ENCODE measurements at regions not wholly inside any gene's neighbourhood (a gene's known extent, or its start where the extent isn't known, plus 50 kb on each side); places are given as distances from the start of the nearest gene placed in this dataset.

DNA sequence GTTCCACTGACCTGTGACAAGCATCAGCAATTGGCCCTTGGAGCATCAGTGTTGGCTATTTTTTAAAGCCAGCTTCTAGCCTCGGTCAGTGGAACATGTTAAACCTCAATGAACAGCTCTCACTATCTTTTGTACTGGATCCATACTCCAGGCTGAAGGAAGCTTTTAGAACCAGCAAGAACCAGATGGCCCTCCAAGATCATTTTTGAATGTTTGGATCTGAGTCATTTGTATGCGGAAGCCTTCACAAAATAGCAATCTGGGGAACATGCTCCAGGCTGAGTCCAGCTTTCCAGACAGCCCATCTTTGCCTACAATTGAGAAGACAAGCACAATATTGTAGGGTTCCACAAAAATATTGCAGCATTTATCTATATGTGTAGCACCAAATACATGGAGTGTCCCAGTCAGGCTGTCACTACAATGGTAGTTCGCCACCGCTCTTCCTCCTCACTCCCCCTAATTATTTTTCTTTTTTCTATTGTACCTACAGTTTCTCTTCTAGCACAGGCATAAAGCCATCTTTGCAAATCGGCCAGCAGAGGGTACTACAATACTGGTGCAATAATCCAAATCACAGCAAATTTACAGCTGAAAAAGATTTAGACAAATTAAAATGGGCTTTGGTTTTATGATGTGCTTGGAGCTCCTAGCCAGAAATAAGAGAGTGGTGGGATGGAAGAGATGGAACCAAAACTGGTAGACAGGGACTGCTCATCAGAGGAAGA, 177.4 kb upstream of the BLID start:
- TF ChIP-seq, protein P1, sequence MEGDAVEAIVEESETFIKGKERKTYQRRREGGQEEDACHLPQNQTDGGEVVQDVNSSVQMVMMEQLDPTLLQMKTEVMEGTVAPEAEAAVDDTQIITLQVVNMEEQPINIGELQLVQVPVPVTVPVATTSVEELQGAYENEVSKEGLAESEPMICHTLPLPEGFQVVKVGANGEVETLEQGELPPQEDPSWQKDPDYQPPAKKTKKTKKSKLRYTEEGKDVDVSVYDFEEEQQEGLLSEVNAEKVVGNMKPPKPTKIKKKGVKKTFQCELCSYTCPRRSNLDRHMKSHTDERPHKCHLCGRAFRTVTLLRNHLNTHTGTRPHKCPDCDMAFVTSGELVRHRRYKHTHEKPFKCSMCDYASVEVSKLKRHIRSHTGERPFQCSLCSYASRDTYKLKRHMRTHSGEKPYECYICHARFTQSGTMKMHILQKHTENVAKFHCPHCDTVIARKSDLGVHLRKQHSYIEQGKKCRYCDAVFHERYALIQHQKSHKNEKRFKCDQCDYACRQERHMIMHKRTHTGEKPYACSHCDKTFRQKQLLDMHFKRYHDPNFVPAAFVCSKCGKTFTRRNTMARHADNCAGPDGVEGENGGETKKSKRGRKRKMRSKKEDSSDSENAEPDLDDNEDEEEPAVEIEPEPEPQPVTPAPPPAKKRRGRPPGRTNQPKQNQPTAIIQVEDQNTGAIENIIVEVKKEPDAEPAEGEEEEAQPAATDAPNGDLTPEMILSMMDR (IDR thresholded peaks at IDR 0.05; ENCODE audit: low read depth, low read length) = no peak
- Histone ChIP-seq H3K4me1 (no peaks in the 10 kb centered on the region), H3K36me3 (no peaks in the 10 kb centered on the region), H3K27me3 (no peaks in the 10 kb centered on the region), H3K4me3 (ENCODE audit: low read depth, low read length) (no peak overlapping the region), H3K9me3 (no peaks in the 10 kb centered on the region)
- no peak for DNase-seq

DNA sequence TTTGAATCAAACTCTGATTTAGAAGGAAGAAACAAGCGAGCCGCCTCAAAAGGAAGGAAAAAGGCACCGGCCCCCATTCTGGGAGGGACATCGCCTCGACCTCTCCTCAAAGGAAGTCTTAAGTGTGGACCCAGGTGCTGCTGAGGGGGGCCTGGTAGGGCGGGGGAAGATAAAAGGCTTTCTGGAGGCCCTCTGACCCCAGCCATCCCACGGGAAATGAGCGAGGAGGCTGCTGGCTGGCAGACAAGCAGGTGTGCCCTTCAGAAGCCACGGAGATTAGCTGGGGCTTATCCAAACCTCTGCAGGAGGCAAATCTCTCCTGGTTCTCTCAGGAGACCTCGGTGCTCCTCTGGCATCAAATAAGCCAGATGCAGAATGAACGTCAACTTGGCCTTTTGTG, 171.4 kb upstream of the BLID start:
- H3K27me3 ChIP-seq = no peaks in the 10 kb centered on the region
- no peak for DNase-seq
- no peaks in the 10 kb centered on the region for H3K36me3 ChIP-seq
- no peak overlapping the region for H3K4me3 ChIP-seq (ENCODE audit: low read depth, low read length)
- TF ChIP-seq, protein P1 (IDR thresholded peaks at IDR 0.05; ENCODE audit: low read depth, low read length) = no peak
- no peaks in the 10 kb centered on the region for H3K9me3 ChIP-seq
- H3K4me1 ChIP-seq = no peaks in the 10 kb centered on the region

DNA sequence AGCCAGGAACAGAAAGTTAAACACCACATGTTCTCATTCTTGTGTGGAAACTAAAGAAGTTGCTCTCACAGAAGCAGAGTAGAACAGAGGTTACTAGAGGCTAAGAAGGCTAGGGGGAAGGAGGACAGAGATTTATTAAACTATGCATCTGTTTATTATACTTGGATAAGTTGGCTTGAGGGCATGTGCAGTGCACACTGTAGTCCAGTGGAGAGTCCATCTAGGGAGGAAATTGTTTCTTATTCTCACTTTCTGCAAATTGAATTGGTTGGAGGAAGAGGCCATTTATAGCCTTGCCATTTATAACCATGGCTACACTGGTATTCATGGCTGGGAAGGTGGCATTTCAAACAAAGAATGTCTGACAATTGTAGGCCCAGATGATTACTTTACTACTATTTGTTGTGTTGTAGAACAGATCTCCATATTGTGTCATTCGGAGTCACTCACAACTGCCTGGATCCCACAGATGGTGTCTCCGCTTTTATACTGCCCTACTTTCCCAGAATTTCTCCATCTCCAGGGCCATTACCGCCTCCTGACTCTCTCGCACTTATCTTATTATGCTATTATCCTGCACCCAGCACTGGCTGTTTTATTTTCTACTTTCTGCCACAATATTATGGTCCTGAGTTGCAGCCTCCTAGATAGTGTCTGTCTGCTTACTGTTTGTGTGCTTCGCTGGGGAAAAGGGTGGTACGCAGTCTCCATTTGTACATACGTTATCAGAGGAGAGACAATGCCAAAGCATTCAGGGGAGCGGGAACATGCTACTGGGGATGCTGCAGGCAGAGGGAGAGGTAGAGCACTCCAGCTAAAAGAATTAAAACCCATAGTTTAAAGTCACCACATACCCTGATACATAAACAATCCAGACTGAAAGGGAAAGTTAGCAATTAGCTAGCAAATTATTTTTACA, 169.3 kb upstream of the BLID start:
- Histone ChIP-seq H3K27me3 (no peaks in the 10 kb centered on the region), H3K4me3 (ENCODE audit: low read depth, low read length) (no peak overlapping the region), H3K4me1 (no peaks in the 10 kb centered on the region), H3K9me3 (no peaks in the 10 kb centered on the region), H3K36me3 (no peaks in the 10 kb centered on the region)
- no peak for DNase-seq
- TF ChIP-seq, protein P1 (IDR thresholded peaks at IDR 0.05; ENCODE audit: low read depth, low read length) = no peak

DNA sequence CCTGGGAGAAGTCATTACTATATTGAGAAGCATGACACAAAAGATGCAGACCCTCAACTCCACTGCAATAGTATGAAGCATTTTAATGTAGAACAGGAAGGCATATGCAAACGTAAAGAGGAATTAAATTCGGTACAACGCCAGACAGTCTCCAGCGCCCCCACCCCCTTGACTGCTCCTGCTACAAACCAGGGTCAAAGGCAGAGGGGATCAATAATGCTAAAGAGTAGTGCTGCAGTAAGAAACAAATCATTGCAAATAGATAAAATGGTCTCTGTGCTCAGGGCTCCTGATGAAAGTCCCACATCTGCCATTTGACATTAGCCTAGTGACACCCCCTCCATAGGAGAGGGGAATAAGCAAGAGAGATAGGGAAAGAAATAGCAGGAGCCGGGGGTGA, 164.9 kb upstream of the BLID start:
- Histone ChIP-seq H3K27me3 (no peaks in the 10 kb centered on the region), H3K9me3 (no peaks in the 10 kb centered on the region), H3K4me1 (no peaks in the 10 kb centered on the region), H3K4me3 (ENCODE audit: low read depth, low read length) (no peak overlapping the region), H3K36me3 (no peaks in the 10 kb centered on the region)
- TF ChIP-seq, protein P1 (IDR thresholded peaks at IDR 0.05; ENCODE audit: low read depth, low read length) = no peak
- no peak for DNase-seq

DNA sequence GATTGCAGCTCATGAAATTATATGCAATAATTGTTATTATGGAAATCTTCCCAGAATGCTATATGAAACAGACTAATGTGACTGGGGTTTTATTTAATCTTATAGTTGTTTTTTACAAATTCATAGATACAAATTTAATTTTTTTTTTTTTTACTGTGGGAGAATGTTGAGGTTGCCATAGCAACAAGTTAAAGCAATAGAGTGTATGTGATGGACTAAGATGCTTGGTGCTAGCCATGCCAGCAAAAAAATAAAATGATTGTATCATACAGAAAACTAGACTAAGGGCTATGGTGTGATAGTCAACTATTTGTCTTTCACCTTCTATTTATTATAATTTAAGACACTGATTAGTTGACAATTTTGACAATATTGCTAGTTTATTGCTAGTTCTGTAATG, 163.2 kb upstream of the BLID start:
- TF ChIP-seq, protein P1 (IDR thresholded peaks at IDR 0.05; ENCODE audit: low read depth, low read length) = no peak

DNA sequence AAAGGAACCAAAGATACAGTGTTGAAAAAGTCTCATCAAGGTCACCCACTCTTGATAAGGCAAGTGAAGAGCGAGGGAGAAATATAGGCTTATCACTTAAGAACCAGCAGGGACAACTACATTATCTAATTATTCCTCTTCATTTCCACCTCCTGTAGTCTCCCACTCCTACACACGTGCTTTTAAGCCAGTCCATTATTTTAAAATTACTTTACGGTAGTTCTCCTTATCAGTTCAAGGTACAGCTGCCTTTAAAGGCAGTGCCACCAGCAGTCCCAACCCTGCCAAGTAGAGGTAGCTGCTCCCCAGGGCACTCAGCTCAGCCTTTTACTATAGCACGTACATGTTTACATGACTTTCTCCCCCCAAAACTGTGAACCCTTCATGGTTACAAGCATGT, 161.5 kb upstream of the BLID start:
- TF ChIP-seq, protein P1 (IDR thresholded peaks at IDR 0.05; ENCODE audit: low read depth, low read length) = no peak
- Histone ChIP-seq H3K4me3 (ENCODE audit: low read depth, low read length) (no peak overlapping the region), H3K27me3 (no peaks in the 10 kb centered on the region), H3K36me3 (no peaks in the 10 kb centered on the region), H3K4me1 (no peaks in the 10 kb centered on the region), H3K9me3 (no peaks in the 10 kb centered on the region)
- no peak for DNase-seq

More for the DNA sequence above, 163.2 kb upstream of the BLID start:
- H3K9me3 ChIP-seq = no peaks in the 10 kb centered on the region
- no peak for DNase-seq
- H3K4me3 ChIP-seq (ENCODE audit: low read depth, low read length) = no peak overlapping the region
- no peaks in the 10 kb centered on the region for H3K27me3 ChIP-seq
- H3K36me3 ChIP-seq = no peaks in the 10 kb centered on the region
- no peaks in the 10 kb centered on the region for H3K4me1 ChIP-seq
